ENCODE measurements at regions not wholly inside any gene's neighbourhood (a gene's known extent, or its start where the extent isn't known, plus 50 kb on each side); places are given as distances from the start of the nearest gene placed in this dataset.

DNA sequence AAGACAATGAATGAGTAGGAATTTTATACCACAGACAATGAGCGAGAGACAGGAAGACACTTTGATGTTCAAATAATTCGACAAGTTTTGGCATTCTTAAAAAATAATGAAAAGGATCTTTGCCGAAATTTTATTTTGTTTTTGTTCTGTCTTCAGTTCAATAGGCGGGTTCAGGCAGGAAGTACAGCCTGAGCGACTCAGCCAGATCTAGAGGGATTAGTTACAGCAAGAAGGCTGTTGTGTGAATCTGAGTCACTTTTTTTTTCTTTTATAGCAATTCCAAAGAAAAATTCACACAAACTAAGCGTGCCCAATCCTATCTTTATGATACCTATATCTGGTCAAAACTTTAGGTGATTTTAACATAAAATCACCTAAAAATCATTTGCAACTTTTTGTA is 505.4 kb upstream of the FAM241A start:
- TF ChIP-seq, protein P1, sequence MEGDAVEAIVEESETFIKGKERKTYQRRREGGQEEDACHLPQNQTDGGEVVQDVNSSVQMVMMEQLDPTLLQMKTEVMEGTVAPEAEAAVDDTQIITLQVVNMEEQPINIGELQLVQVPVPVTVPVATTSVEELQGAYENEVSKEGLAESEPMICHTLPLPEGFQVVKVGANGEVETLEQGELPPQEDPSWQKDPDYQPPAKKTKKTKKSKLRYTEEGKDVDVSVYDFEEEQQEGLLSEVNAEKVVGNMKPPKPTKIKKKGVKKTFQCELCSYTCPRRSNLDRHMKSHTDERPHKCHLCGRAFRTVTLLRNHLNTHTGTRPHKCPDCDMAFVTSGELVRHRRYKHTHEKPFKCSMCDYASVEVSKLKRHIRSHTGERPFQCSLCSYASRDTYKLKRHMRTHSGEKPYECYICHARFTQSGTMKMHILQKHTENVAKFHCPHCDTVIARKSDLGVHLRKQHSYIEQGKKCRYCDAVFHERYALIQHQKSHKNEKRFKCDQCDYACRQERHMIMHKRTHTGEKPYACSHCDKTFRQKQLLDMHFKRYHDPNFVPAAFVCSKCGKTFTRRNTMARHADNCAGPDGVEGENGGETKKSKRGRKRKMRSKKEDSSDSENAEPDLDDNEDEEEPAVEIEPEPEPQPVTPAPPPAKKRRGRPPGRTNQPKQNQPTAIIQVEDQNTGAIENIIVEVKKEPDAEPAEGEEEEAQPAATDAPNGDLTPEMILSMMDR (IDR thresholded peaks at IDR 0.05; ENCODE audit: poor library complexity): no peak
- TF ChIP-seq EZH2phosphoT487 (IDR thresholded peaks at IDR 0.05; ENCODE audit: low read depth, severe bottlenecking, unreplicated experiment): no peak
